Fibroblast of the aortic adventitia (primary cell): ENCODE measurements at regions not wholly inside any gene's neighbourhood (a gene's known extent, or its start where the extent isn't known, plus 50 kb on each side); places are given as distances from the start of the nearest gene placed in this dataset.

ENCODE experiments used
- DNase-seq: peaks from one replicate; pipeline ENCODE4 v3.0.0-alpha.2; 2010; ENCODE audit warnings: low read depth
- H3K4me3 ChIP-seq: 2 replicates; pipeline ENCODE4 v1.5.1; 2011; ENCODE audit warnings: low read depth, mild to moderate bottlenecking, control low read depth, low read length, moderate library complexity
- TF ChIP-seq, protein P1 (sequence below): IDR thresholded peaks from 2 replicates; pipeline ENCODE4 v1.5.1; 2011; ENCODE audit warnings: mild to moderate bottlenecking, low read length, control low read depth, inconsistent platforms; ENCODE audit not compliant: insufficient read depth

DNA sequence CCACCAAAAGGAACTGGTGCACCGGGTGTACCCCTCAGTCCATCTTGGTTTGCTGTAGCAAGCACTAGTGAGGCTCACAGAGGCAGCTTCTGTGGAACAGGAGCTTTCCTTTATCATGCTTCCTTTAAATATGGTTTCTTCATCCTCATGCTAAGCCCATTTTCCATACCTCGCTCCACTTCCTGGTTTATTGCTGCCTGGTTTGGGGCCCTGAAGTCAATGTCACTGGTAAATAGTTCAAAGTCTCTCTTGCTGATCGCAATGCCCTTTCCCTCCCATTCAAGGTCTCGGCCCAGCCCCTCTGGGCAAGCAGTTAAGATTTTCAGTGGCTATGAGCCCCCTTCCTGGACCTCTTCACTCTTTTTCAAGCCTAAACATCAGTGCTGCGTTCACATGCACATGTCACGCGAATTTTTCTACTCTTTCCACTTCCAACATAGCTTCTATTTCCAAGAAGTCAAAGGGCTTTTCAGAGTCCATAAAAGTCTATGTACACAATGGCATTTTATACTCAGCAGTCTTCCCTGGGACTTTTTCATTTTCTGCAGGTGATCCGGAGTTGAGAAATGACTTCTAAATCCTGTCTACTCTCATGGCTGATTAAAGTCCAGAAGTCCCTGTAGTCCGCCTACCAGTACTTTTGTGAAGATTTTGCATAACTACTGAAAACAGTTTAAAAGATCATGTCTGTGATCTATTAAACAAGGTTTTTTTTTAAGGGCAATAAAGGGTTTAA lies 323.8 kb upstream of the ZFHX3 start:
- TF ChIP-seq, protein P1, sequence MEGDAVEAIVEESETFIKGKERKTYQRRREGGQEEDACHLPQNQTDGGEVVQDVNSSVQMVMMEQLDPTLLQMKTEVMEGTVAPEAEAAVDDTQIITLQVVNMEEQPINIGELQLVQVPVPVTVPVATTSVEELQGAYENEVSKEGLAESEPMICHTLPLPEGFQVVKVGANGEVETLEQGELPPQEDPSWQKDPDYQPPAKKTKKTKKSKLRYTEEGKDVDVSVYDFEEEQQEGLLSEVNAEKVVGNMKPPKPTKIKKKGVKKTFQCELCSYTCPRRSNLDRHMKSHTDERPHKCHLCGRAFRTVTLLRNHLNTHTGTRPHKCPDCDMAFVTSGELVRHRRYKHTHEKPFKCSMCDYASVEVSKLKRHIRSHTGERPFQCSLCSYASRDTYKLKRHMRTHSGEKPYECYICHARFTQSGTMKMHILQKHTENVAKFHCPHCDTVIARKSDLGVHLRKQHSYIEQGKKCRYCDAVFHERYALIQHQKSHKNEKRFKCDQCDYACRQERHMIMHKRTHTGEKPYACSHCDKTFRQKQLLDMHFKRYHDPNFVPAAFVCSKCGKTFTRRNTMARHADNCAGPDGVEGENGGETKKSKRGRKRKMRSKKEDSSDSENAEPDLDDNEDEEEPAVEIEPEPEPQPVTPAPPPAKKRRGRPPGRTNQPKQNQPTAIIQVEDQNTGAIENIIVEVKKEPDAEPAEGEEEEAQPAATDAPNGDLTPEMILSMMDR: no peak

DNA sequence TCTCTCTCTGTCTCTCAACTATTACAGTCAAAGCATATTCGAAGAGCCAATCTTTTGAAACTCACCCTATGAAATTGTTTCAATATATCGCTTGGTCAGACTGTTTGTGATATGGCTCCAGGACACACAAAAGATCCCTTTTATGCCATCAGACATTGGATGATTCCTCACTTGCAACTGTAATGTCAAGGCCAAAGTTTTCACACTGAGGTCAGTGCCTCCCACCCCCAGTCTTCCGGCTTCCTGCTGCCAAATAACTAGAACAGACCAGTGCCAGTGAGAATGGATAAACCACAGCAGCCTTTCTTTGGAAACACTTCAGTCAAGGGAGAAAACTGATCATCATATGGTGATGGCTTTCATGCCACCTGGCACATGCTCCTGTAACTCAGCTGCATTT lies 321.9 kb upstream of the ZFHX3 start:
- no peak overlapping the region for H3K4me3 ChIP-seq
- no peak for DNase-seq
- TF ChIP-seq, protein P1: no peak

More for the DNA sequence above, 323.8 kb upstream of the ZFHX3 start:
- no peak for DNase-seq
- no peak overlapping the region for H3K4me3 ChIP-seq

DNA sequence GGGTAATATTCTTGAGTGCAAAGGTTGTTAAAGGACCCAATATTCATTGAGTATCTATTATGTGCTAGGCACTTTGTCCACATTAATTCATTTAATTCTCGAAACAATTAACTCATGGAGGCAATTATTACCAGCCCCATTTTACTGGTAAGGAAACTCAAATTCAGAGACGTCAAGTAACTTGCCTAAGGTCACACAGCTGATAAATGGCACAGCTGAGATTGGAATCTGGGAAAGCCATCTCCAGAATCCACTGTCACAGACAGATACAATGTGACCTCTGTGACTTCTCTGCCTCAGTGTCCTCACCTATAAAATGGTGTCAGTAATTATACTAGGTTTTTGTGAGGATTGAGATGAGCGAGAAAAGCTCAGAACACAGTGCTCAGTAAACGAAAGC lies 320.8 kb upstream of the ZFHX3 start:
- DNase-seq: no peak
- TF ChIP-seq, protein P1: no peak
- no peak overlapping the region for H3K4me3 ChIP-seq

DNA sequence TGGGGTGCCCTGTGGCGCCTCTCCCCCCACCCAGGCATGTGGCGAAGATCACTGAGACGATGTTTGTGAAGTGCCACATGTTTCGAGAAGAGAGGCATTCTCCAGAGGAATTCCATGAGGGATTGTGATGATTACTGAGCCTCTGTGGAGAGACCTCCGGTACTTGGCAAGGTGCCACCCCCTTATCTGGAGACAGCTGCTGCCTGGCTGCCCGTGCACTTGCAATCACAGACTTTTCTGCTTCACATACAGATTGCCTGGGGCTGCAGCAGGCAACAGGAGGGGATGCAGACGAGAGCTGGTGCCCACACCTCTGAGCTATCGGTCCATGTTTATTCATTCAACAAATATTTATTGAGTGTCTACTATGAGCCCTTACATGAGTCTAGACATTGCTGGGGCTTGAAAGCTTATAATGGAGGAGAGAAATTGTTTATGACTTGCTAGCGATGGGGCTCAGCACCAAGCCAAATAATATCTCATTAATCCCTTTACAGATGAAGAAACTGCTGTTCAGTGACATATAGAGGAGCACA lies 317.2 kb upstream of the ZFHX3 start:
- TF ChIP-seq, protein P1: no peak
- no peak overlapping the region for H3K4me3 ChIP-seq

DNA sequence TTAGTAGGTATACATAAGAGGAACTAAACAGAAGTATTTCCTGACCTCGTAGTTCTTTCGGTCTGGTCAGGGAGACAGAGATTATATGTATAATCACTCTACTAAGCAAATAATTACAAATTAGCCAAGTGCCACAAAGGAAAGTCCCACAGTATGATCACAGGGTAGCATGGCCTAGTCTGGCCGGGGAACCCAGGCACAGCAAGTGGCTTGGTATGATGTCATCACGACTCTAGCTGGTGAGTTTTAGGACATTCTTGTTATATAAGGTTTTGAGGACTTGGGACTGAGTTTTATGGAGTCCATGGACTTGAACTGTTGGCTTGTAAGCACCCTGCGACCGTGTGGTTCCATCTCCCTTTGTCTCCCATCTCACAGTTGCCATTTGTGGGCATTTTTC lies 316.5 kb upstream of the ZFHX3 start:
- TF ChIP-seq, protein P1: no peak
- DNase-seq: no peak
- no peak overlapping the region for H3K4me3 ChIP-seq

More for the DNA sequence above, 317.2 kb upstream of the ZFHX3 start:
- DNase-seq: peak; percentile 2

DNA sequence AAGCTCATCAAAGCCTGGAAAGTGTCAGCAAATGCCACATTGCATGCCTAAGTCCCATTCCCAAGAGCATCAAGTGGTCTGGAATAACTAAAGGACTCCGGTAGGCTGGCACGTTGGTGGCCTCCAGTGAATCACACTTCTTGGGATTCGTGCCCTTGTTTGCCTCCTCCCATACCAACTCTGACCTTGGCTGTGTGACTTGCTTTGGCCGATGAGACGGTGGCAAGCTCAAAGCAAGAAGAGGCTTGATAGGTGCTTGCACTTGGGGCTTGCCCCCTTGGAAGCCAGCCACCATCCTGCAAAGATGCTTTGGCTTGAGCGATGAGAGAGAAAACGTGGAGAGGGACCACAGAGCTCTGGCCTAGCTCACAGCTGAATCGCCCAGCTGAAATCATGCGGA lies 313.1 kb upstream of the ZFHX3 start:
- TF ChIP-seq, protein P1: no peak
- no peak overlapping the region for H3K4me3 ChIP-seq
- DNase-seq: no peak
